HCT116 (cell line): ENCODE measurements at regions not wholly inside any gene's neighbourhood (a gene's known extent, or its start where the extent isn't known, plus 50 kb on each side); places are given as distances from the start of the nearest gene placed in this dataset.

Source experiments
- ATAC-seq: fragments of 200-7000 bp; cut with Tn5 transposase; 2 replicates; pipeline ENCODE4 v1.9.1; 2020; ENCODE audit warnings: mild to moderate bottlenecking, moderate library complexity
- BruUV-seq: library from RNA; stranded (reverse); fragments of 400-500 nt; replicated peaks from 2 replicates; lab custom pipeline; 2021; lab: Mats Ljungman, UMichigan
- CTCF ChIA-PET: fragments of 300-600 bp; sonication (Branson Sonifier 250); formaldehyde crosslinking; loops from one replicate; lab custom pipeline; 2021; ENCODE audit warnings: antibody characterized with exemption; lab: Charles Lee
- POLR2A ChIA-PET: fragments of 300-600, 350-600 bp; sonication (Branson Sonifier 250); formaldehyde crosslinking; loops from one replicate; lab custom pipeline; 2021; ENCODE audit warnings: antibody characterized with exemption; lab: Charles Lee
- RAD21 ChIA-PET, 2 experiments: fragments of 300-600 bp; sonication (Branson Sonifier 250); formaldehyde crosslinking; loops; one replicate each; lab custom pipeline; 2023; ENCODE audit warnings: low total read pairs in 2 of 2; ENCODE audit not compliant: uncharacterized antibody in 2 of 2, unreplicated experiment in 2 of 2, low non-redundant PET in 1 of 2; lab: Charles Lee
- DNase-seq: peaks from one replicate; pipeline ENCODE4 v3.0.0-alpha.2; 2010; ENCODE audit warnings: low read depth, low spot score
- H2AFZ ChIP-seq: fragments of 200-600 bp; shearing (Covaris generic), sonication (generic); 2 replicates; pipeline ENCODE4 v1.6.1; 2017; ENCODE audit warnings: low read depth, mixed run types, mixed read lengths, antibody characterized with exemption, low read length; ENCODE audit not compliant: poor library complexity, severe bottlenecking
- H3K27ac ChIP-seq: 2 replicates; pipeline ENCODE4 v1.5.1; 2012; ENCODE audit warnings: low read depth, low read length
- H3K27me3 ChIP-seq: fragments of 200-600 bp; sonication (generic); 2 replicates; pipeline ENCODE4 v1.6.1; 2016; ENCODE audit warnings: mixed run types, low read length, mixed read lengths; ENCODE audit not compliant: insufficient read depth
- H3K36me3 ChIP-seq, 2 experiments: fragments of 200-500 bp in 1 of 2; fragments of 200-600 bp in 1 of 2; sonication (Bioruptor generic) in 1 of 2; sonication (generic) in 1 of 2; 2 replicates each; pipeline versions ENCODE4 v1.5.1 to v1.6.1; 2014 to 2016; ENCODE audit warnings: low read length in 2 of 2, inconsistent platforms in 1 of 2, mixed read lengths in 1 of 2, mixed run types in 1 of 2; ENCODE audit not compliant: insufficient read depth in 2 of 2, control insufficient read depth in 1 of 2
- H3K4me1 ChIP-seq, 2 experiments: fragments of 200-600 bp in 1 of 2; sonication (generic) in 1 of 2; 2 replicates each; pipeline versions ENCODE4 v1.5.1 to v1.6.1; 2012 to 2017; ENCODE audit warnings: low read length in 2 of 2, inconsistent platforms in 1 of 2, mild to moderate bottlenecking in 1 of 2, mixed read lengths in 1 of 2, mixed run types in 1 of 2, moderate library complexity in 1 of 2; ENCODE audit not compliant: insufficient read depth in 2 of 2, control insufficient read depth in 1 of 2
- H3K4me2 ChIP-seq: fragments of 200-600 bp; sonication (generic); 2 replicates; pipeline ENCODE4 v1.6.1; 2017; ENCODE audit warnings: mixed run types, low read length, mixed read lengths
- H3K4me3 ChIP-seq, 2 experiments: fragments of 200-600 bp in 1 of 2; sonication (generic) in 1 of 2; replicated peaks in 1 of 2; 2 replicates each; pipeline ENCODE4 v1.5.1; 2011 to 2016; ENCODE audit warnings: low read length in 2 of 2, control low read depth in 1 of 2, low read depth in 1 of 2, mild to moderate bottlenecking in 1 of 2, mixed read lengths in 1 of 2, mixed run types in 1 of 2
- H3K79me2 ChIP-seq: fragments of 200-600 bp; sonication (generic); 2 replicates; pipeline ENCODE4 v1.6.1; 2017; ENCODE audit warnings: mild to moderate bottlenecking, mixed run types, low read length, moderate library complexity, mixed read lengths; ENCODE audit not compliant: insufficient read depth
- H3K9ac ChIP-seq: fragments of 200-600 bp; sonication (generic); 2 replicates; pipeline ENCODE4 v1.6.1; 2016; ENCODE audit warnings: low read length, mixed read lengths
- H3K9me2 ChIP-seq: fragments of 200-600 bp; sonication (generic), shearing (Covaris generic); 2 replicates; pipeline ENCODE4 v1.6.1; 2017; ENCODE audit warnings: mixed run types, mild to moderate bottlenecking, moderate library complexity; ENCODE audit not compliant: insufficient read depth
- H3K9me3 ChIP-seq, 2 experiments: fragments of 200-500 bp in 1 of 2; fragments of 200-600 bp in 1 of 2; sonication (Bioruptor generic) in 1 of 2; sonication (generic) in 1 of 2; 2 replicates each; pipeline ENCODE4 v1.6.1; 2014 to 2017; ENCODE audit warnings: low read length in 2 of 2, mixed read lengths in 2 of 2, inconsistent platforms in 1 of 2, low read depth in 1 of 2, mild to moderate bottlenecking in 1 of 2, mixed run types in 1 of 2, moderate library complexity in 1 of 2; ENCODE audit not compliant: control insufficient read depth in 1 of 2, insufficient read depth in 1 of 2
- H4K20me1 ChIP-seq: fragments of 200-600 bp; sonication (generic), shearing (Covaris generic); 2 replicates; pipeline ENCODE4 v1.6.1; 2017; ENCODE audit warnings: mixed run types, mild to moderate bottlenecking, moderate library complexity; ENCODE audit not compliant: insufficient read depth
- CEBPB ChIP-seq: IDR thresholded peaks from 2 replicates; pipeline ENCODE4 v1.6.1; 2012; ENCODE audit warnings: low read depth
- FOSL1 ChIP-seq: IDR thresholded peaks from 2 replicates; pipeline ENCODE4 v1.6.1; 2012; ENCODE audit warnings: low read depth
- JUND ChIP-seq: IDR thresholded peaks from 2 replicates; pipeline ENCODE4 v1.6.1; 2012
- POLR2A ChIP-seq: IDR thresholded peaks from 2 replicates; pipeline ENCODE4 v1.7.0; 2011; ENCODE audit warnings: borderline replicate concordance; ENCODE audit not compliant: insufficient read depth, insufficient read length; ENCODE audit errors: extremely low read depth
- POLR2AphosphoS5 ChIP-seq: IDR thresholded peaks from 2 replicates; pipeline ENCODE4 v1.6.1; 2011; ENCODE audit warnings: mild to moderate bottlenecking, low read depth, low read length, moderate library complexity
- RAD21 ChIP-seq: IDR thresholded peaks from 2 replicates; pipeline ENCODE4 v1.6.1; 2012; ENCODE audit warnings: low read depth, mild to moderate bottlenecking
- REST ChIP-seq: IDR thresholded peaks from 2 replicates; pipeline ENCODE4 v1.6.1; 2012; ENCODE audit warnings: low read depth
- SP1 ChIP-seq: IDR thresholded peaks from 2 replicates; pipeline ENCODE4 v1.6.1; 2012; ENCODE audit warnings: low read depth
- SRF ChIP-seq: IDR thresholded peaks from 2 replicates; pipeline ENCODE4 v1.6.1; 2012; ENCODE audit warnings: low read depth
- TCF7L2 ChIP-seq: IDR thresholded peaks from 2 replicates; pipeline ENCODE4 v1.7.0; 2011; ENCODE audit warnings: borderline replicate concordance, inconsistent platforms; ENCODE audit not compliant: insufficient read depth, insufficient read length; ENCODE audit errors: extremely low read depth
- YY1 ChIP-seq: IDR thresholded peaks from 2 replicates; pipeline ENCODE4 v1.6.1; 2011; ENCODE audit warnings: low read length, low read depth, moderate library complexity, mild to moderate bottlenecking; ENCODE audit not compliant: insufficient replicate concordance; ENCODE audit errors: extremely low read depth
- ZNF274 ChIP-seq: fragments of 200-500 bp; sonication (Bioruptor generic); IDR thresholded peaks from 2 replicates; pipeline ENCODE4 v1.6.1; 2014; ENCODE audit warnings: mild to moderate bottlenecking, low read depth, low read length, inconsistent platforms
- intact Hi-C: fragments of 100-400 bp; cut with micrococcal nuclease; formaldehyde crosslinking; loops from 2 replicates; pipeline ENCODE4 v1.10.0; 2022
- TF ChIP-seq, protein P1 (sequence below), 3 experiments: fragments of 200-600 bp in 1 of 3; sonication (generic) in 1 of 3; IDR thresholded peaks in 2 of 3; conservative IDR thresholded peaks in 1 of 3; 2 replicates each; pipeline ENCODE4 v1.5.1; 2012 to 2017; ENCODE audit warnings: low read depth in 2 of 3, low read length in 2 of 3, antibody characterized with exemption in 1 of 3, borderline replicate concordance in 1 of 3, control low read depth in 1 of 3, mild to moderate bottlenecking in 1 of 3, mixed read lengths in 1 of 3, mixed run types in 1 of 3, moderate library complexity in 1 of 3; ENCODE audit not compliant: insufficient read depth in 1 of 3

DNA sequence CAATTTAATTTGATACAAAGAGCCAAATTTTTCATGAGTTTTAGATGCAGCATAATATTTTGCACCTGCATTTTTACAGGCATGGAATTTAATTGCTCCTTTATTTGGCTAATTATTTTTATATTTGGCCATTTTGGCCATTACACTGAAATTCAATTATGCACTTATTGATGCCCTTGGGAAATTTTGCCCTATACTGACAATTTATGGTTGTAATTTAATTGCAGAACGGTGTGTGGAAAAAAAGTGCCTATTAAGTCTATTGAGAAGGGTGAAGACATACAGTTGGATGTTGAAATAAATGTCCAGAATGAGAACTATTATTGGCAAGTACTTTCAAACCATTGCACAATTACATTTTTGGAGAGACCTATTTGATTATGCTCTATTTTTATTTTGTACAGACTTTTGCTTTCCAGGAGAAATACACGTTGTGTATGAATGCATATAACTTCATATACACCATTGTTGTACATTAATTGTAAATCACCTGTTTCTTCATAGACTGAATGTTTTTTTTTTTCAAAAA is 1319.3 kb upstream of the CDH2 start (continued):
- TF ChIP-seq YY1 (no peak), SP1 (no peak), POLR2A (no peak)

- no TSS peak for BruUV-seq
- no peaks in the 10 kb centered on the region for H3K9me3 ChIP-seq
- TF ChIP-seq, protein P1, sequence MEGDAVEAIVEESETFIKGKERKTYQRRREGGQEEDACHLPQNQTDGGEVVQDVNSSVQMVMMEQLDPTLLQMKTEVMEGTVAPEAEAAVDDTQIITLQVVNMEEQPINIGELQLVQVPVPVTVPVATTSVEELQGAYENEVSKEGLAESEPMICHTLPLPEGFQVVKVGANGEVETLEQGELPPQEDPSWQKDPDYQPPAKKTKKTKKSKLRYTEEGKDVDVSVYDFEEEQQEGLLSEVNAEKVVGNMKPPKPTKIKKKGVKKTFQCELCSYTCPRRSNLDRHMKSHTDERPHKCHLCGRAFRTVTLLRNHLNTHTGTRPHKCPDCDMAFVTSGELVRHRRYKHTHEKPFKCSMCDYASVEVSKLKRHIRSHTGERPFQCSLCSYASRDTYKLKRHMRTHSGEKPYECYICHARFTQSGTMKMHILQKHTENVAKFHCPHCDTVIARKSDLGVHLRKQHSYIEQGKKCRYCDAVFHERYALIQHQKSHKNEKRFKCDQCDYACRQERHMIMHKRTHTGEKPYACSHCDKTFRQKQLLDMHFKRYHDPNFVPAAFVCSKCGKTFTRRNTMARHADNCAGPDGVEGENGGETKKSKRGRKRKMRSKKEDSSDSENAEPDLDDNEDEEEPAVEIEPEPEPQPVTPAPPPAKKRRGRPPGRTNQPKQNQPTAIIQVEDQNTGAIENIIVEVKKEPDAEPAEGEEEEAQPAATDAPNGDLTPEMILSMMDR (IDR thresholded peaks at IDR 0.05 in 2 of 3, conservative IDR thresholded peaks at IDR 0.05 in 1 of 3; ENCODE audit: borderline replicate concordance in 1 of 3, insufficient read depth in 1 of 3, low read depth in 2 of 3, low read length in 2 of 3), result no peak
- TF ChIP-seq FOSL1 (no peak), JUND (no peak), ZNF274 (no peak), RAD21 (no peak), SRF (no peak), CEBPB (no peak), REST (no peak), TCF7L2 (no peak), POLR2AphosphoS5 (no peak)
- TF ChIP-seq, all 23 proteins: peak for 0
- ChIA-PET POLR2A (no interaction called here), RAD21 (no interaction called here), CTCF (no interaction called here)
- Histone ChIP-seq H3K4me3 (no peak overlapping the region), H2AFZ (no peak overlapping the region), H3K79me2 (no peaks in the 10 kb centered on the region), H3K4me1 (no peaks in the 10 kb centered on the region), H3K36me3 (no peaks in the 10 kb centered on the region), H3K27me3 (no peaks in the 10 kb centered on the region), H4K20me1 (no peaks in the 10 kb centered on the region), H3K27ac (no peak overlapping the region), H3K4me2 (no peak overlapping the region), H3K9ac (no peak overlapping the region), H3K9me2 (no peaks in the 10 kb centered on the region)
- ATAC-seq, result no peak
- DNase-seq, result no peak
- intact Hi-C loops, result no loop called here
These were observed 1317.4 kb upstream of the CDH2 start for GRCh38 chr18:29494371-29494770.
